Aorta (tissue), 5 donors: ENCODE measurements at regions not wholly inside any gene's neighbourhood (a gene's known extent, or its start where the extent isn't known, plus 50 kb on each side); places are given as distances from the start of the nearest gene placed in this dataset.

Experiments
- ATAC-seq: fragments of 200-7000 bp; cut with Tn5 transposase; one replicate; pipeline ENCODE4 v1.9.1; 2022; ENCODE audit warnings: moderate library complexity; ENCODE audit not compliant: low FRiP score
- DNase-seq, 2 donors: peaks; one replicate each; pipeline ENCODE4 v3.0.0-alpha.2; 2020
- H3K27ac ChIP-seq, 2 donors: one replicate each; pipeline ENCODE4 v1.5.1; 2013; ENCODE audit warnings: low read length in 2 of 2, mild to moderate bottlenecking in 2 of 2, moderate library complexity in 2 of 2, control low read depth in 1 of 2, inconsistent platforms in 1 of 2, low read depth in 1 of 2
- H3K27me3 ChIP-seq, 2 donors: one replicate each; pipeline ENCODE4 v1.6.1; 2013; ENCODE audit warnings: control low read depth in 1 of 2, low read length in 1 of 2, mild to moderate bottlenecking in 1 of 2, moderate library complexity in 1 of 2; ENCODE audit not compliant: insufficient read depth in 2 of 2, control insufficient read depth in 1 of 2
- H3K36me3 ChIP-seq, 2 donors: one replicate each; pipeline ENCODE4 v1.6.1; 2013; ENCODE audit warnings: control low read depth in 1 of 2, low read length in 1 of 2, mild to moderate bottlenecking in 1 of 2; ENCODE audit not compliant: insufficient read depth in 2 of 2, control insufficient read depth in 1 of 2
- H3K4me1 ChIP-seq, 2 donors: one replicate each; pipeline ENCODE4 v1.6.1; 2013; ENCODE audit warnings: low read length in 2 of 2, control low read depth in 1 of 2, mild to moderate bottlenecking in 1 of 2, moderate library complexity in 1 of 2; ENCODE audit not compliant: insufficient read depth in 2 of 2, control insufficient read depth in 1 of 2
- H3K4me3 ChIP-seq, 2 donors: one replicate each; pipeline ENCODE4 v1.5.1; 2013; ENCODE audit warnings: low read length in 2 of 2, control low read depth in 1 of 2, mild to moderate bottlenecking in 1 of 2
- H3K9me3 ChIP-seq: one replicate; pipeline ENCODE4 v1.6.1; 2013; ENCODE audit warnings: mild to moderate bottlenecking, low read length; ENCODE audit not compliant: control insufficient read depth
- WGBS, 2 donors: extraction: QIAGEN DNeasy Blood & Tissue Kit; methylation state at CpG; one replicate each; pipeline ENCODE4 v1.1.7; 2013; 5-methylcytosine and 5-hydroxymethylcytosine counted together
- intact Hi-C, 2 donors: fragments of 100-400 bp; cut with DNase I; formaldehyde crosslinking; loops; one replicate each; pipeline versions ENCODE4 v1.14.2 to v1.15.0; 2022
- donor health status: healthy with polysubstance abuse.
- donor health status: Bipolar disorder and iron deficiency.
- donor health status: DM: no; HTN: no; CAD: no.
- donor health status: DM: no; HTN: no; CAD: no.
- donor health status: DM: yes; HTN: yes; CAD: no.

DNA sequence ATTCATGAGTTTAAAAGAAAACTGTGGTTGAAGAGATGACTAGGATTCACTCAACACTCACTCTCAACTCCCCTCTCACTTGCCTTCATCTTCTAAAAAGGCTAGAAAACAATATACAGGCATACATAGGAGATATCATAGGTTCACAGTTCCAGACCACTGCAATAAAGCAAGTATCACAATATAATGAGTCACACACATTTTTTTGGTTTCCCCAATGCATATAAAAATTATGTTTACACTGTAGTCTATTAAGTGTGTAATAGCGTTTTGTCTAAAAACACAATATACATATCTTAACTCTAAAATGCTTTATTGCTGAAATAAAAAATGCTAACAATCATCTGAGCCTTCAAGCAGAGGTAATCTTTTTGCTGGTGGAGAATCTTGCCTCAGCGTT lies 104.9 kb upstream of the PDE1C start:
- H3K27me3 ChIP-seq, result no peaks in the 10 kb centered on the region
- H3K9me3 ChIP-seq, result no peaks in the 10 kb centered on the region
- ATAC-seq, result no peak
- H3K27ac ChIP-seq, result no peak overlapping the region
- no peaks in the 10 kb centered on the region for H3K4me1 ChIP-seq
- intact Hi-C loops, result no loop called here
- H3K4me3 ChIP-seq, result no peak overlapping the region
- no peak for DNase-seq
- WGBS, 2 donors, result 74 to 79% methylated on average over 2 of the region's 2 CpGs
- H3K36me3 ChIP-seq, result no peaks in the 10 kb centered on the region

DNA sequence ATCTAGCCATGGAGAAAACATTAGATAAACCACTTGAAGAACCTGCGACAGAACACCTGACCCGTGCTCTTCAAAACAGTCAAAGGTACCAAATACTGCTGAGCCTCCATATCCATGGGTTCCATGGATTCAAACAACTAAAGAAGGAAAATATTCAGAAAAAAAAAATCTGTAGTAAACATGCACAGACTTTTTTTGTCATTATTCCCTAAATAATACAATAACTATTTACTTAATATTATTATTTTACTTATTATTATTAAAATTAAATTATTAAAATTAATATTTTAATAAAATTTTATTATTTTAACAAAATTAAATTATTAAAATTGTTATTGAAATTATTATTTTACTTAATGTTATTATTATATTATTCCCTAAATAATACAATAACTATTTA lies 101.0 kb upstream of the PDE1C start:
- Histone ChIP-seq H3K27me3 (peaks cover 0 to 2% of the 10 kb centered on the region in 2 donors), H3K9me3 (no peaks in the 10 kb centered on the region), H3K27ac (no peak overlapping the region), H3K4me3 (no peak overlapping the region), H3K36me3 (no peaks in the 10 kb centered on the region), H3K4me1 (no peaks in the 10 kb centered on the region)
- DNase-seq (no peak), ATAC-seq (no peak)
- 70 to 95% methylated on average over 2 of the region's 2 CpGs for WGBS, 2 donors
- intact Hi-C loops, result no loop called here

DNA sequence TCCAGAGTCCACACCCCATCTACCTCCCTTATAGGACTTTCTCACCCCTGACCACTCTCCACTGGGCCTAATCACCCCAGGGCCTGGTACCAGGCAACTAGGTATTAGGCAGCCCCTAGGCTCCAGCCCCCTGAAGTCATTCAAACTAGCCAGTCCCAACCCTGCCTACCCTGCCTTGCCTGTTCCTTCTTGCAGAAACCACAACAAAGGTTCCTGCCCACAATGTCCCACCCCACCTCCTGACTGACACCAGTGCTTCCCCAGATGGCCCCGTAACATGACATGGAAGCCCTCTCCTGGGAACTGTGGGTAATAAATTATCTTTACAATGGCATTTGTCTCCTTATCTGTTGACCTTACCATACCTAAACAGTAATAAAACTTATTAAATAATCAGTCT lies 100.6 kb upstream of the PDE1C start:
- Histone ChIP-seq H3K4me1 (no peaks in the 10 kb centered on the region), H3K27ac (no peak overlapping the region), H3K27me3 (peaks cover 0 to 2% of the 10 kb centered on the region in 2 donors), H3K4me3 (no peak overlapping the region), H3K9me3 (no peaks in the 10 kb centered on the region), H3K36me3 (no peaks in the 10 kb centered on the region)
- 92 to 96% methylated on average over 1 of the region's 1 CpG for WGBS, 2 donors
- intact Hi-C loops, result no loop called here
- peak in 1 of 2 donors; percentile 51 for DNase-seq
- no peak for ATAC-seq

DNA sequence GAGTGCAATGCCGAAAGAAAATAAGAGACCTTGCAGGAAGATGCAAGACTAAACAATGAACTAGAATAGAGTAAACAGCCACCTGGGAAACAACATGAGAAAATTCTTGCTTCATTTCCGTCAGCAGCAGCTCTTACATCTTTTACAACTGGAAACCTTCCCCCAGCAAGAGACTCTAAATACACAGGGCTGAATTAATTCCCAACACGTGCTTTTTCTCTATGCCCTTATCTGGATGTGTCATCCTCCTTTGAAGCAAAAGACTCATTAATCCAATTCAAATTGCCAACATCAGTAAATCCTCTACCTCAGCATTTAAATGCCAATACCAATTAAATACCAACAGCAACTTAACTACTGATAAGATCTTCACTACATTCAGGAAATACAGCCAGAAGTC lies 99.0 kb upstream of the PDE1C start:
- Histone ChIP-seq H3K27me3 (peaks cover 0 to 2% of the 10 kb centered on the region in 2 donors), H3K36me3 (no peaks in the 10 kb centered on the region), H3K9me3 (no peaks in the 10 kb centered on the region), H3K4me3 (no peak overlapping the region), H3K4me1 (no peaks in the 10 kb centered on the region), H3K27ac (no peak overlapping the region)
- ATAC-seq (no peak), DNase-seq (no peak)
- WGBS, 2 donors, result 53 to 57% methylated on average over 3 of the region's 3 CpGs
- intact Hi-C loops, result no loop called here

DNA sequence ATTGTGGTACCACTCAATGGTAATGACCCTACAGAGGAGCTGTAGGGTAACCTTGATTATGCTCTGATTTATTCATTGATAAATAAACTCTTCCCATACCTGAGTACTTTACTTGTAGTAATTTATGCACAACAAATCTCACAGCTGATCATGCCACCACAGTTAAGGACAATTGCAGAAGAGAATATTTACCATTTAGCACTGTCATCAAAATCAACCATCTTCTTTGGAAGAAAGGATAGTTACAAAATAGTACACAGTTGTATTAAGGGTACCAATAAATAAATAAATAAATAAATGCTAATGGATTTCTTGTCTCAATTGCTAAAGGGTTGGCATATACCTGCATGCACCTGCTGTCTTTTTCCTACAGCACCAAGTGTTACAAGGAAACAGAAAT lies 97.6 kb upstream of the PDE1C start:
- H3K27ac ChIP-seq, result no peak overlapping the region
- ATAC-seq, result no peak
- intact Hi-C loops, result no loop called here
- no peak for DNase-seq
- peaks cover 0 to 2% of the 10 kb centered on the region in 2 donors for H3K27me3 ChIP-seq
- no peaks in the 10 kb centered on the region for H3K4me1 ChIP-seq
- no peaks in the 10 kb centered on the region for H3K9me3 ChIP-seq
- no peak overlapping the region for H3K4me3 ChIP-seq
- no peaks in the 10 kb centered on the region for H3K36me3 ChIP-seq

DNA sequence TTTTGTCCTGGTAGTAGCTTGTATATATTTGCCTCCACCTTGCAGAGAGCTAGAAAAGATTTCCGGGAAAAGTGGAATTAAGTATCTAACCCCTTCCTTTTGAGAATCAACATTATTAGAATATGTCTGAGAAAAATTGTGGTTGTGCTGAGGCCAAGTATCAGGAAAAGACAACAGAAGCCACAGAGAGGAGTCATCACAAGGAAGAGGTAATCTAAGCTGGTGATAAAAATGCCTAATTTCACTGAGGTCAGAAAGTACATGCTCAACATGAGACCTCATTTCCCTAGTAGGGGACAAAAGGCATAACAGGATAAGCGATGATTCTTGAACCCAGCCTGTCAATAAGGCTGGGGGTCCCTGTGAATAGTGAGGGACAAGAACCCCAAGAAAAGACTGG lies 97.0 kb upstream of the PDE1C start:
- no peak for ATAC-seq
- H3K36me3 ChIP-seq, result no peaks in the 10 kb centered on the region
- no peak for DNase-seq
- H3K4me1 ChIP-seq, result peaks cover 4% of the 10 kb centered on the region in 2 donors
- no peak overlapping the region for H3K4me3 ChIP-seq
- intact Hi-C loops, result no loop called here
- 93 to 94% methylated on average over 2 of the region's 2 CpGs for WGBS, 2 donors
- no peaks in the 10 kb centered on the region for H3K9me3 ChIP-seq
- H3K27me3 ChIP-seq, result peaks cover 0 to 2% of the 10 kb centered on the region in 2 donors
- H3K27ac ChIP-seq, result no peak overlapping the region

DNA sequence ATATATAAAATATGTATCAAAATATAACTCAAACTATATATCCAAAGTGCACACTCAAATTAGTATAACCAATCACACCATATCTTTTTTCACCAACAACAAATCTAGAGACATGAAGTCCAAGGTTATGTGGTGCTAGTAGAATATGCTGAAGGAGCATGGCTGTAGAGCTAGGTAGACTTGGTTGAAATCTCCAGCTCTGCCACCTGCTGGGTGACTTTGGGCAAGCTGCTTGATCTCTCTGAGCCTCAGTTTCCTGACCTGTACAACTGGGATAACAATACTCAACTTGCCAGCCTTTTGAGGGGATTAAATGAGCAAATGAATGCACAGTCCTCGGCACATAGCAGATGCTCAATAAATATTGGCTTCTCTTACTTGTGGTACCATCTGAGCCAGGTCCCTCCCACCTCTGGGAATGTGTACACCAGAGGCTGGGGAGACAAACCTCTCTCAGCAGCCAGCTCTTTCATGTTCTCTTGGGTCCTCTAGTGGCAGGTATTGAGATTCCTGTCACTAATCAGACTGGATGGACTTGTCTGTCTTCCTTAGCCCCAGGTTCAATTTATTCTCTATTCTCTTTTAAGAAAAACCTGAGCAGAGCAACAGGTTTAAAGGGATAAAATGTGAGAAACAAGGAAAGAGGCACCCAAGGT lies 94.3 kb upstream of the PDE1C start:
- no peak for DNase-seq
- intact Hi-C loops, result loop anchor here (5.0 kb wide), 2 partner anchors 72 to 282 kb away; no protein-coding TSS in a partner anchor
- Histone ChIP-seq H3K27ac (no peak overlapping the region), H3K27me3 (no peaks in the 10 kb centered on the region), H3K9me3 (no peaks in the 10 kb centered on the region), H3K4me1 (peaks cover 6 to 11% of the 10 kb centered on the region in 2 donors), H3K4me3 (no peak overlapping the region), H3K36me3 (no peaks in the 10 kb centered on the region)
- ATAC-seq, result no peak
- 55 to 66% methylated on average over 1 of the region's 1 CpG for WGBS, 2 donors

DNA sequence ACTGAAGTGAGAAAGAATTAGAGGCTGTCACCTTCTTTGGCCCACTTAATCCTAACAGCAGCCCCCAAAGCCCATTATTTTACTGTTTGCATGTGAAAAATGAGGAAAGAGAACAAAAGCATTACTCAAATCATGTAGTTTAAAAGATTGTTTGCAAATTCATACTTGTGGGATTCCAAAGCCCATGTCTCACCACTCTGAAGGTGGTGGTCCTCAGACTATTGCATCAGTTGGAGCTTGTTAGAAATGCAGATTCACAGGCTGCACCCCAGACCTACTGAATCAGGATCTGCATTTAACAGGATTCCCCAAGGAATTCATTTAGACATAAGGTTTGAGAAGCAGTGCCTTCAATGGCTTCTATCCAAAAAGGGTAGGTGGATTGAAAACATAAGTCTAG lies 93.7 kb upstream of the PDE1C start:
- Histone ChIP-seq H3K36me3 (no peaks in the 10 kb centered on the region), H3K4me1 (peaks cover 6 to 11% of the 10 kb centered on the region in 2 donors), H3K27ac (peak overlapping the region; percentile 46 to 89), H3K4me3 (no peak overlapping the region), H3K27me3 (no peaks in the 10 kb centered on the region), H3K9me3 (no peaks in the 10 kb centered on the region)
- DNase-seq (no peak), ATAC-seq (no peak)
- intact Hi-C loops, result loop anchor here (5.0 kb wide), 2 partner anchors 72 to 282 kb away; no protein-coding TSS in a partner anchor

DNA sequence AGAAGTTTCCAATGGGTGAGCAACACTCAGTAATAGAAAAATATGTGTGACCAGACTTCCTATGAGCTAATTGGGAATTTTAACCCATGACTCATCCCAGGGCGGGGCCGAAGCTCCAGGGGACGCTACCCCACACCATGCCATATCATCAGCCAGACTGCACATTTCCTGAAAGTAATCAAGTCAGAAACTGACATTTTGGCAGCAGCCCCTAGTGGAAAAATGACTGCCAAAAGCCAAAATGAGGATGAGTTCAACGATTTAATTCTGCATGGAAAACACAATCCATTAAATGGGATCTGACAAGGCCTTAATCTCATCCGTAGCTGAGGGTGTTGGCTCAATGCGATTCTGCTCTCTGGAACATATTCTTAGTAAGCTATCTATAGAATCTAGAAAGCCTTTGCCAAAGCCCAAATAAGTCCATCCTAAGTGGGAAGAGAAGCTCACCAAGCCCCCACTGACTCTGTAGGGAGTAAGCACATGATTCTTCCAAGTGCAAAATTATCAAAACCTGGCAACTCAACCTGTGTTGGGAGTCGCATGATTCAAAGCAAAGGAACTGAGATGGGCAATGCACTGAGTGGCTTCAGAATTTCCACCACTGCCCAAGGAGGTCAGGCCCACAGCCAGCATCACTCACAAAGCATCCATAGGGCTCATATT lies 93.1 kb upstream of the PDE1C start:
- ATAC-seq (peak; percentile 81), DNase-seq (peak; percentile 78 to 88)
- WGBS, 2 donors, result 8 to 11% methylated on average over 7 of the region's 7 CpGs
- peaks cover 6 to 11% of the 10 kb centered on the region in 2 donors for H3K4me1 ChIP-seq
- H3K9me3 ChIP-seq, result no peaks in the 10 kb centered on the region
- intact Hi-C loops, result loop anchor here (5.0 kb wide), 2 partner anchors 71 to 281 kb away; no protein-coding TSS in a partner anchor
- H3K4me3 ChIP-seq, result no peak overlapping the region
- H3K27ac ChIP-seq, result peak overlapping the region; percentile 46 to 89
- H3K36me3 ChIP-seq, result no peaks in the 10 kb centered on the region
- H3K27me3 ChIP-seq, result no peaks in the 10 kb centered on the region
